Upper lobe of left lung (tissue), 4 donors: ENCODE measurements at regions not wholly inside any gene's neighbourhood (a gene's known extent, or its start where the extent isn't known, plus 50 kb on each side); places are given as distances from the start of the nearest gene placed in this dataset.

Source experiments
- EP300 ChIP-seq, 4 donors: sonication (generic); formaldehyde crosslinking; IDR thresholded peaks; one replicate each; pipeline ENCODE4 v1.5.1; 2017; ENCODE audit warnings: antibody characterized with exemption in 4 of 4, control low read depth in 2 of 4
- POLR2A ChIP-seq, 4 donors: fragments of 450-650 bp; IDR thresholded peaks; one replicate each; pipeline ENCODE4 v1.5.1; 2016 to 2017; ENCODE audit warnings: antibody characterized with exemption in 4 of 4, mild to moderate bottlenecking in 2 of 4
- POLR2AphosphoS5 ChIP-seq, 2 donors: sonication (generic); formaldehyde crosslinking; IDR thresholded peaks; one replicate each; pipeline ENCODE4 v1.5.1; 2017; ENCODE audit warnings: antibody characterized with exemption in 2 of 2
- TF ChIP-seq, protein P1 (sequence below), 6 experiments: fragments of 450-650 bp in 4 of 6; fragments of 200-600 bp in 2 of 6; sonication (generic) in 2 of 6; IDR thresholded peaks; one replicate each; pipeline ENCODE4 v1.5.1; 2016 to 2019; ENCODE audit warnings: antibody characterized with exemption in 6 of 6

DNA sequence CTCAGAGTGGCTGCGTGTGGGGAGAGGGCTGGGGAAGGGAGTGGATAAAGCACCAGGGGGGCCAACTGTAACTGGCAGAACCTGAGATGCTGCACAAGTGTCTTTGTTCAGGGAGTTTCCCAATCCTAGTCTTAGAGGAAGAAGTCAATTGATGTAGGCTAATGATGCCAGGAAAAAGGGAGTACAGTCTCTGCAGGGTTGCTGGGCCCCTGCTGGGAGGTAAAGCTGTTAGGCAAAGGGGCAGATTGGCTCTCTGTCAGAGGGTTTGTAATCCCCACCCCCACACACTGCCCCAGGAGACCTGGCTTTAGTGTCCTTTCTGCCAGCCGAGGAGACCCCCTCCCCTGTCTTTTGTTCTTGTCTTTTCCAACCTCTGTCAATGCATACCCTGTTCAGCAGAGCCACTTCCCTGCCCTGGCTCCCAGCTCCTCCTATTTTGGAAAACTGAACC is 178.4 kb downstream of the KCNA5 start:
- TF ChIP-seq, protein P1, sequence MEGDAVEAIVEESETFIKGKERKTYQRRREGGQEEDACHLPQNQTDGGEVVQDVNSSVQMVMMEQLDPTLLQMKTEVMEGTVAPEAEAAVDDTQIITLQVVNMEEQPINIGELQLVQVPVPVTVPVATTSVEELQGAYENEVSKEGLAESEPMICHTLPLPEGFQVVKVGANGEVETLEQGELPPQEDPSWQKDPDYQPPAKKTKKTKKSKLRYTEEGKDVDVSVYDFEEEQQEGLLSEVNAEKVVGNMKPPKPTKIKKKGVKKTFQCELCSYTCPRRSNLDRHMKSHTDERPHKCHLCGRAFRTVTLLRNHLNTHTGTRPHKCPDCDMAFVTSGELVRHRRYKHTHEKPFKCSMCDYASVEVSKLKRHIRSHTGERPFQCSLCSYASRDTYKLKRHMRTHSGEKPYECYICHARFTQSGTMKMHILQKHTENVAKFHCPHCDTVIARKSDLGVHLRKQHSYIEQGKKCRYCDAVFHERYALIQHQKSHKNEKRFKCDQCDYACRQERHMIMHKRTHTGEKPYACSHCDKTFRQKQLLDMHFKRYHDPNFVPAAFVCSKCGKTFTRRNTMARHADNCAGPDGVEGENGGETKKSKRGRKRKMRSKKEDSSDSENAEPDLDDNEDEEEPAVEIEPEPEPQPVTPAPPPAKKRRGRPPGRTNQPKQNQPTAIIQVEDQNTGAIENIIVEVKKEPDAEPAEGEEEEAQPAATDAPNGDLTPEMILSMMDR (IDR thresholded peaks at IDR 0.05), result no peak
- TF ChIP-seq POLR2A (IDR thresholded peaks at IDR 0.05), result no peak
- no peak for TF ChIP-seq EP300 (IDR thresholded peaks at IDR 0.05)
- TF ChIP-seq POLR2AphosphoS5 (IDR thresholded peaks at IDR 0.05), result no peak
